NCI-H82 treated with DMSO at 0.1 percent for 48 hours (cell line): ENCODE measurements at regions not wholly inside any gene's neighbourhood (a gene's known extent, or its start where the extent isn't known, plus 50 kb on each side); places are given as distances from the start of the nearest gene placed in this dataset.

ENCODE experiments used
- DNase-seq: peaks from one replicate; lab custom pipeline; 2025; ENCODE audit not compliant: unreplicated experiment; lab: John Stamatoyannopoulos, UW

- no peak for DNase-seq
These were observed 85.8 kb upstream of the RPS6KA3 start for GRCh38 chrX:20352504-20352903.

GRCh38 chrX:20350596-20350995 lies 83.9 kb upstream of the RPS6KA3 start:
- no peak for DNase-seq

- no peak for DNase-seq
These were observed 81.4 kb upstream of the RPS6KA3 start for GRCh38 chrX:20348139-20348538.

GRCh38 chrX:20347481-20347880 lies 80.8 kb upstream of the RPS6KA3 start:
- DNase-seq: no peak

- DNase-seq: no peak
These were observed 67.0 kb upstream of the RPS6KA3 start for GRCh38 chrX:20333672-20334071.

- DNase-seq: no peak
These were observed 63.8 kb upstream of the RPS6KA3 start for GRCh38 chrX:20330545-20330944.

- no peak for DNase-seq
These were observed 62.7 kb upstream of the RPS6KA3 start for GRCh38 chrX:20329435-20329834.

- no peak for DNase-seq
These were observed 59.2 kb upstream of the RPS6KA3 start for GRCh38 chrX:20325786-20326388.

GRCh38 chrX:20322887-20323286 lies 56.2 kb upstream of the RPS6KA3 start:
- no peak for DNase-seq

GRCh38 chrX:20320461-20321159 lies 53.9 kb upstream of the RPS6KA3 start:
- DNase-seq: no peak

GRCh38 chrX:20319054-20319453 lies 52.3 kb upstream of the RPS6KA3 start:
- DNase-seq: no peak

GRCh38 chrX:20317873-20318272 lies 51.2 kb upstream of the RPS6KA3 start:
- DNase-seq: no peak
